ENCODE measurements at regions not wholly inside any gene's neighbourhood (a gene's known extent, or its start where the extent isn't known, plus 50 kb on each side); places are given as distances from the start of the nearest gene placed in this dataset.

DNA sequence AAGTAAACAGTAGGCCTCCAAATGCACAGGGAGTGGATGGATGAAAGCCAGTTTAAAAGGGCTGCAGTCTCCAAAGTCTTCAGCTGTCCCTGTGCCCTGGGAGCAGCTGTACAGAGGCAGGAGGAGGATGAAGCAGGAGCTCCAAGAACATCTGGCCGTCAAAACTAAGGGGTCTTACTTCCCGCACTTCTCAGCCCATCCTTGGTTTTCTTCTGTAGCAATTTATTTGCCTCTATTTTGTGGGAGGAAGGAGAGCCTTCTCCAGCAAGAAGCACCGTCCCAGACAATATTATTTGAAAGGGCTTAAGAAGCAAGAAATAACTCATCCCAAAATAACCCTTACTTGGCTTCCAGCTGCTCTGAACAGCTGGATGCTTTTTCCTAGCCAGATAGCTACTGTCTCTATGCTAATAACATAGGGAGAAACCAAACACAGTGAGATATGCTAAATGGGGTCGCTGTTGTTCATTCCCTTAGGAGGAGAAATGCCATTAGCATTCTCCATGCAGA is 133.2 kb downstream of the SPATA19 start:
- Histone ChIP-seq H4K20me1 (ENCODE audit: insufficient read depth) (no peaks in the 10 kb centered on the region), H3K27ac (ENCODE audit: low read length) (no peak overlapping the region), H3K4me2 (ENCODE audit: low read length) (no peak overlapping the region), H3K9me2 (ENCODE audit: insufficient read depth, low read length) (no peaks in the 10 kb centered on the region), H3K9ac (ENCODE audit: low read length) (no peak overlapping the region), H3F3A (ENCODE audit: insufficient read depth, low read length, poor library complexity, severe bottlenecking) (no peaks in the 10 kb centered on the region), H3K9me3 (ENCODE audit: low read length) (no peaks in the 10 kb centered on the region), H3K4me3 (ENCODE audit: low read length) (no peak overlapping the region), H2AFZ (ENCODE audit: low read depth, low read length) (no peak overlapping the region), H3K27me3 (ENCODE audit: insufficient read depth, low read depth, low read length) (no peaks in the 10 kb centered on the region), H3K36me3 (ENCODE audit: insufficient read depth, low read length) (no peaks in the 10 kb centered on the region), H3K79me2 (replicated peaks; ENCODE audit: insufficient read depth, low read length) (no peaks in the 10 kb centered on the region)
- TF ChIP-seq, protein P1, sequence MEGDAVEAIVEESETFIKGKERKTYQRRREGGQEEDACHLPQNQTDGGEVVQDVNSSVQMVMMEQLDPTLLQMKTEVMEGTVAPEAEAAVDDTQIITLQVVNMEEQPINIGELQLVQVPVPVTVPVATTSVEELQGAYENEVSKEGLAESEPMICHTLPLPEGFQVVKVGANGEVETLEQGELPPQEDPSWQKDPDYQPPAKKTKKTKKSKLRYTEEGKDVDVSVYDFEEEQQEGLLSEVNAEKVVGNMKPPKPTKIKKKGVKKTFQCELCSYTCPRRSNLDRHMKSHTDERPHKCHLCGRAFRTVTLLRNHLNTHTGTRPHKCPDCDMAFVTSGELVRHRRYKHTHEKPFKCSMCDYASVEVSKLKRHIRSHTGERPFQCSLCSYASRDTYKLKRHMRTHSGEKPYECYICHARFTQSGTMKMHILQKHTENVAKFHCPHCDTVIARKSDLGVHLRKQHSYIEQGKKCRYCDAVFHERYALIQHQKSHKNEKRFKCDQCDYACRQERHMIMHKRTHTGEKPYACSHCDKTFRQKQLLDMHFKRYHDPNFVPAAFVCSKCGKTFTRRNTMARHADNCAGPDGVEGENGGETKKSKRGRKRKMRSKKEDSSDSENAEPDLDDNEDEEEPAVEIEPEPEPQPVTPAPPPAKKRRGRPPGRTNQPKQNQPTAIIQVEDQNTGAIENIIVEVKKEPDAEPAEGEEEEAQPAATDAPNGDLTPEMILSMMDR (IDR thresholded peaks at IDR 0.05; ENCODE audit: poor library complexity, severe bottlenecking) = no peak
- TF ChIP-seq SMC3 (conservative IDR thresholded peaks at IDR 0.05; ENCODE audit: poor library complexity) = no peak
- TF ChIP-seq MXI1 (conservative IDR thresholded peaks at IDR 0.05; ENCODE audit: poor library complexity, severe bottlenecking) = no peak
- TF ChIP-seq RAD21 (conservative IDR thresholded peaks at IDR 0.05) = no peak
- TF ChIP-seq EP300 (conservative IDR thresholded peaks at IDR 0.05; ENCODE audit: poor library complexity, severe bottlenecking) = no peak
- TF ChIP-seq POLR2AphosphoS5 (IDR thresholded peaks at IDR 0.05) = no peak
- TF ChIP-seq, protein P2, sequence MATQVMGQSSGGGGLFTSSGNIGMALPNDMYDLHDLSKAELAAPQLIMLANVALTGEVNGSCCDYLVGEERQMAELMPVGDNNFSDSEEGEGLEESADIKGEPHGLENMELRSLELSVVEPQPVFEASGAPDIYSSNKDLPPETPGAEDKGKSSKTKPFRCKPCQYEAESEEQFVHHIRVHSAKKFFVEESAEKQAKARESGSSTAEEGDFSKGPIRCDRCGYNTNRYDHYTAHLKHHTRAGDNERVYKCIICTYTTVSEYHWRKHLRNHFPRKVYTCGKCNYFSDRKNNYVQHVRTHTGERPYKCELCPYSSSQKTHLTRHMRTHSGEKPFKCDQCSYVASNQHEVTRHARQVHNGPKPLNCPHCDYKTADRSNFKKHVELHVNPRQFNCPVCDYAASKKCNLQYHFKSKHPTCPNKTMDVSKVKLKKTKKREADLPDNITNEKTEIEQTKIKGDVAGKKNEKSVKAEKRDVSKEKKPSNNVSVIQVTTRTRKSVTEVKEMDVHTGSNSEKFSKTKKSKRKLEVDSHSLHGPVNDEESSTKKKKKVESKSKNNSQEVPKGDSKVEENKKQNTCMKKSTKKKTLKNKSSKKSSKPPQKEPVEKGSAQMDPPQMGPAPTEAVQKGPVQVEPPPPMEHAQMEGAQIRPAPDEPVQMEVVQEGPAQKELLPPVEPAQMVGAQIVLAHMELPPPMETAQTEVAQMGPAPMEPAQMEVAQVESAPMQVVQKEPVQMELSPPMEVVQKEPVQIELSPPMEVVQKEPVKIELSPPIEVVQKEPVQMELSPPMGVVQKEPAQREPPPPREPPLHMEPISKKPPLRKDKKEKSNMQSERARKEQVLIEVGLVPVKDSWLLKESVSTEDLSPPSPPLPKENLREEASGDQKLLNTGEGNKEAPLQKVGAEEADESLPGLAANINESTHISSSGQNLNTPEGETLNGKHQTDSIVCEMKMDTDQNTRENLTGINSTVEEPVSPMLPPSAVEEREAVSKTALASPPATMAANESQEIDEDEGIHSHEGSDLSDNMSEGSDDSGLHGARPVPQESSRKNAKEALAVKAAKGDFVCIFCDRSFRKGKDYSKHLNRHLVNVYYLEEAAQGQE (IDR thresholded peaks at IDR 0.05; ENCODE audit: borderline replicate concordance) = no peak
- no peak for TF ChIP-seq TAF1 (IDR thresholded peaks at IDR 0.05; ENCODE audit: low read depth)
- TF ChIP-seq EZH2 (IDR thresholded peaks at IDR 0.05; ENCODE audit: borderline replicate concordance, insufficient read depth, low read length, poor library complexity, severe bottlenecking) = no peak

DNA sequence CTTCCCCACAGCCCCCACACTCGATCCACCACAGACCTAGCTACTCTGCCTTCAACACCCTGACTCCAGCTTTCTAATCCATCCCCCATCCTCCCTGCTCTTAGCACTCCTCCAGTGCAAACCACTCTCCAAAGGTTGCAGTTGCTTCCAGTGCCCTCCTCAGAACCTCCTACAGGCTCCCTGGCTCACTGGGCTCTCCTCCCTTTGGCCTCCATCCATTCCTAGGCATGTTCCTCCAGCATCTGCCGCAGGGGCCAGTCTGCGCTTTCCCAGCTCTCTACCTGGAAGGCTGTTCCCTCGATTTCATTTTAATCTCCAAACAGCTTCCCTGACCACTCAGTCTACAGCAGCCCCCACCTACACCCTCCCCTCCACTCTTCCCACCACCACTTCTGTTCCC is 133.8 kb downstream of the SPATA19 start:
- Histone ChIP-seq H3K9ac (ENCODE audit: low read length) (no peak overlapping the region), H2AFZ (ENCODE audit: low read depth, low read length) (no peak overlapping the region), H3K79me2 (replicated peaks; ENCODE audit: insufficient read depth, low read length) (no peaks in the 10 kb centered on the region), H3F3A (ENCODE audit: insufficient read depth, low read length, poor library complexity, severe bottlenecking) (no peaks in the 10 kb centered on the region), H3K4me2 (ENCODE audit: low read length) (no peak overlapping the region), H3K36me3 (ENCODE audit: insufficient read depth, low read length) (no peaks in the 10 kb centered on the region), H3K27me3 (ENCODE audit: insufficient read depth, low read depth, low read length) (no peaks in the 10 kb centered on the region), H3K27ac (ENCODE audit: low read length) (no peak overlapping the region), H4K20me1 (ENCODE audit: insufficient read depth) (no peaks in the 10 kb centered on the region), H3K4me3 (ENCODE audit: low read length) (no peak overlapping the region), H3K9me2 (ENCODE audit: insufficient read depth, low read length) (no peaks in the 10 kb centered on the region), H3K9me3 (ENCODE audit: low read length) (no peaks in the 10 kb centered on the region)
- no peak for TF ChIP-seq MXI1 (conservative IDR thresholded peaks at IDR 0.05; ENCODE audit: poor library complexity, severe bottlenecking)
- TF ChIP-seq POLR2AphosphoS5 (IDR thresholded peaks at IDR 0.05) = no peak
- no peak for TF ChIP-seq RAD21 (conservative IDR thresholded peaks at IDR 0.05)

Data from neural cell (in vitro differentiated cells).